Endothelial cell (in vitro differentiated cells): ENCODE measurements at regions not wholly inside any gene's neighbourhood (a gene's known extent, or its start where the extent isn't known, plus 50 kb on each side); places are given as distances from the start of the nearest gene placed in this dataset.

Experiments used
- DNase-seq: peaks from one replicate; pipeline ENCODE4 v3.0.0; 2021; ENCODE audit warnings: low spot score
- H3K27ac Mint-ChIP-seq: one replicate; pipeline ENCODE4 v1.8.0; 2021; ENCODE audit warnings: mixed read lengths, inconsistent platforms; ENCODE audit not compliant: unreplicated experiment
- H3K27me3 Mint-ChIP-seq: one replicate; pipeline ENCODE4 v1.8.0; 2021; ENCODE audit warnings: mild to moderate bottlenecking, moderate library complexity, mixed read lengths, inconsistent platforms; ENCODE audit not compliant: unreplicated experiment
- H3K36me3 Mint-ChIP-seq: one replicate; pipeline ENCODE4 v1.8.0; 2021; ENCODE audit warnings: mild to moderate bottlenecking, low read depth, mixed read lengths, inconsistent platforms; ENCODE audit not compliant: unreplicated experiment
- H3K4me1 Mint-ChIP-seq: one replicate; pipeline ENCODE4 v1.8.0; 2021; ENCODE audit warnings: mild to moderate bottlenecking, mixed read lengths, inconsistent platforms; ENCODE audit not compliant: unreplicated experiment
- H3K4me3 Mint-ChIP-seq: one replicate; pipeline ENCODE4 v1.8.0; 2021; ENCODE audit warnings: mild to moderate bottlenecking, mixed read lengths, inconsistent platforms; ENCODE audit not compliant: unreplicated experiment
- H3K9me3 Mint-ChIP-seq: one replicate; pipeline ENCODE4 v1.8.0; 2021; ENCODE audit warnings: mixed read lengths, inconsistent platforms; ENCODE audit not compliant: unreplicated experiment
- TF ChIP-seq, protein P1 (sequence below): fragments of 200-600 bp; sonication (generic); IDR thresholded peaks from one replicate; pipeline ENCODE4 v1.5.0; 2021; ENCODE audit warnings: antibody characterized with exemption; ENCODE audit not compliant: unreplicated experiment

DNA sequence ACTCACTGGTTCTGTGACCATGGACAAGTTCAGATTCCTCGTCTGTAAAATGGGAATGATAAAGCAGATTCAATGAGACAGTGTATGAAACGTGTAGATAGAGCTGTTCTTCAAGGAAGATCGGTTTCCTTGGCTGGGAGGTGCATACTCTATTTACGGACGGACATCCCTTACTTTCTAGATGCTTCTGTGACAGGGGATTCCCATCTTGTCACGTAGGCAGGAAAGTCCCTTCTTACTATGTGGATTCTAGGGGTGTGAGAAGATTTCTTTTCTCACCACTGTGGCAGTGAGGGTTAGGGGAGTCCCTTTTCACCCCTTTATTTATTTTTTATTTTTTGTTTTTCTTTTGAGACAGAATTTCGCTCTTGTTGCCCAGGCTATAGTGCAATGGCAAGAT lies 180.9 kb upstream of the TBL1XR1 start:
- H3K4me1 Mint-ChIP-seq, result no peaks in the 10 kb centered on the region
- no peaks in the 10 kb centered on the region for H3K9me3 Mint-ChIP-seq
- TF ChIP-seq, protein P1, sequence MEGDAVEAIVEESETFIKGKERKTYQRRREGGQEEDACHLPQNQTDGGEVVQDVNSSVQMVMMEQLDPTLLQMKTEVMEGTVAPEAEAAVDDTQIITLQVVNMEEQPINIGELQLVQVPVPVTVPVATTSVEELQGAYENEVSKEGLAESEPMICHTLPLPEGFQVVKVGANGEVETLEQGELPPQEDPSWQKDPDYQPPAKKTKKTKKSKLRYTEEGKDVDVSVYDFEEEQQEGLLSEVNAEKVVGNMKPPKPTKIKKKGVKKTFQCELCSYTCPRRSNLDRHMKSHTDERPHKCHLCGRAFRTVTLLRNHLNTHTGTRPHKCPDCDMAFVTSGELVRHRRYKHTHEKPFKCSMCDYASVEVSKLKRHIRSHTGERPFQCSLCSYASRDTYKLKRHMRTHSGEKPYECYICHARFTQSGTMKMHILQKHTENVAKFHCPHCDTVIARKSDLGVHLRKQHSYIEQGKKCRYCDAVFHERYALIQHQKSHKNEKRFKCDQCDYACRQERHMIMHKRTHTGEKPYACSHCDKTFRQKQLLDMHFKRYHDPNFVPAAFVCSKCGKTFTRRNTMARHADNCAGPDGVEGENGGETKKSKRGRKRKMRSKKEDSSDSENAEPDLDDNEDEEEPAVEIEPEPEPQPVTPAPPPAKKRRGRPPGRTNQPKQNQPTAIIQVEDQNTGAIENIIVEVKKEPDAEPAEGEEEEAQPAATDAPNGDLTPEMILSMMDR, result no peak
- H3K27me3 Mint-ChIP-seq, result no peaks in the 10 kb centered on the region
- H3K36me3 Mint-ChIP-seq, result no peaks in the 10 kb centered on the region
- H3K4me3 Mint-ChIP-seq, result no peak overlapping the region
- DNase-seq, result no peak
- H3K27ac Mint-ChIP-seq, result no peak overlapping the region

DNA sequence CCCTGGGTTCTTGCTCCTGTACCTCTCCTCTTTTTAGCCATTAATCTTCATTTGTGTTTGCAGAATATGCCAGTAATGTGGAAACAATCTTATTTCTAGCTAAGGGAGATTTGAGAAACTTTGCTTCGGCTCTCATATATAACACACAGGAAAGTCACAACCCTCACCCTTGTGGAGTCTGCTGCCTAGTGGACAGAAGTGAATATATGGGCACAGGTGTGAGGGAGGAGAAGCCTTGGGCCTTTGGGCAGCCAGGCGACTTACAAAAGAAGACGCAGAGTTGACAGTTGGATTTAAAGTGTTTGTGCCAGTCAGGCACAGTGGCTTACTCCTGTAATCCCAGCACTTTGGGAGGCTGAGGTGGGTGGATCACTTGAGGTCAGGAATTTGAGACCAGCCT lies 181.8 kb upstream of the TBL1XR1 start:
- TF ChIP-seq, protein P1, result no peak
- H3K27me3 Mint-ChIP-seq, result no peaks in the 10 kb centered on the region
- no peaks in the 10 kb centered on the region for H3K9me3 Mint-ChIP-seq
- DNase-seq, result no peak
- H3K36me3 Mint-ChIP-seq, result no peaks in the 10 kb centered on the region
- H3K4me1 Mint-ChIP-seq, result no peaks in the 10 kb centered on the region
- no peak overlapping the region for H3K27ac Mint-ChIP-seq
- H3K4me3 Mint-ChIP-seq, result no peak overlapping the region

DNA sequence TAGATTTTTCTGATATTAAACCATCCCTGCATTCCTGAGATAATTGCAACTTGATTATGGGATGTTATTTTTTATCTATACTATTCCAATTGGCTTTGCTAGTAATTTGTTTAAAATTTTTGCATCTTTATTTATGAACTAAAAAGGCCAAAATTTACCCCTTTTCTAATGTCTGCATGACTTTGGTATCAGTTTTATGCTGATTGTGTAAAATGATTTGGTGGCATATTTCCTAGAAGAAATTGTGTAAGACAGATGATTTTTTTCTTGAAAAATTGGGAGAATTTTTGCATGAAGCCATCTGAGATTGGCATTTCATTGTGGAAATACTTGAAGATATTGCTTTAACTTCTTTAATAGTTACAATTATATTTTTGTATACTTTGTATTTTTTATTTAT lies 183.8 kb upstream of the TBL1XR1 start:
- DNase-seq, result no peak
- no peak overlapping the region for H3K27ac Mint-ChIP-seq
- no peaks in the 10 kb centered on the region for H3K9me3 Mint-ChIP-seq
- no peaks in the 10 kb centered on the region for H3K4me1 Mint-ChIP-seq
- no peak overlapping the region for H3K4me3 Mint-ChIP-seq
- H3K27me3 Mint-ChIP-seq, result peaks cover 2% of the 10 kb centered on the region
- TF ChIP-seq, protein P1, result no peak
- H3K36me3 Mint-ChIP-seq, result no peaks in the 10 kb centered on the region

DNA sequence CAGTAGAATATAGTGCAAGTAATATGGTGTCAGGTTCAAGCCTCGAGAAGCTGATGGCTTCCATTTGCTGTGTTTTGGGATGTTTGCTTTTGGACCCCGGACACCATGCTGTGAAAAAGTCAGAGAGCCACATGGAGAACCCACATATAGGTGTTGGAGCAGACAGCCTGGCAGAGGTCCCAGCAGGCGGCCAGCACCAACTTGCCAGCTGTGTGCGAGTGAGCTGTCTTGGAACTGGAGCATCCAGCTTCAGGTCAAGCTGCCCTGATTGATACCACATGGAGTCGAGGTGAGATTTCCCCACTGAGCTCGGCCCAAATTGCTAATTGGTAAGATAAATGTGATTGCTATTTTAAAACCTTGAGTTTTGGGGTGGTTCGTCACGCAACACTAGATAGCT lies 185.7 kb upstream of the TBL1XR1 start:
- H3K27ac Mint-ChIP-seq, result no peak overlapping the region
- no peak for DNase-seq
- H3K4me1 Mint-ChIP-seq, result no peaks in the 10 kb centered on the region
- no peak overlapping the region for H3K4me3 Mint-ChIP-seq
- no peaks in the 10 kb centered on the region for H3K9me3 Mint-ChIP-seq
- H3K36me3 Mint-ChIP-seq, result no peaks in the 10 kb centered on the region
- H3K27me3 Mint-ChIP-seq, result peaks cover 2% of the 10 kb centered on the region
- TF ChIP-seq, protein P1, result no peak

DNA sequence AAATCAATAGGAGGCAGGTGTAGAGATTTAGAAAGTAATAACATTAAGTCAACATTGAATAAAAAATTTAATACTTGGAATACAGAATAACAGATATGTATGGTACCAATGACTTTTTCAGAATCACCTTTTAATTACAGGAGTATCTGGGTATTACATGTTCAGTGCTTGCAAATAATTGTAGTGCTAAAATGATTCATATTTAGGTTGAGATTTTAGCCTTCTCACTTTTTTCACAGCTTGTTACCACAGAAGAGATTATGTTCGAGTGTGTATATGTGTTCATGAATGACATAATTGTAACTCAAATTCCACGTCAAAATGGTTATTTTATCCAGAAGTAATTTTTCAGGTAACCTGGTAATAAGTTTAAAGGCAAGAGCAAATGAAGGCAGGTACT lies 187.9 kb upstream of the TBL1XR1 start:
- Mint-ChIP-seq H3K9me3 (no peaks in the 10 kb centered on the region), H3K4me1 (no peaks in the 10 kb centered on the region), H3K4me3 (no peak overlapping the region), H3K36me3 (no peaks in the 10 kb centered on the region), H3K27me3 (peaks cover 2% of the 10 kb centered on the region), H3K27ac (no peak overlapping the region)
- no peak for DNase-seq
- TF ChIP-seq, protein P1, result no peak
